Chondrocyte (in vitro differentiated cells): ENCODE measurements at regions not wholly inside any gene's neighbourhood (a gene's known extent, or its start where the extent isn't known, plus 50 kb on each side); places are given as distances from the start of the nearest gene placed in this dataset.

Experiments
- DNase-seq: peaks from one replicate; pipeline ENCODE4 v3.0.0; 2021; ENCODE audit warnings: mixed read lengths, low spot score
- H3K27ac Mint-ChIP-seq: one replicate; pipeline ENCODE4 v1.8.0; 2021; ENCODE audit warnings: mild to moderate bottlenecking, moderate library complexity, mixed read lengths; ENCODE audit not compliant: unreplicated experiment
- H3K27me3 Mint-ChIP-seq: 2 replicates; pipeline ENCODE4 v1.8.0; 2021; ENCODE audit warnings: low read depth, mixed read lengths
- H3K36me3 Mint-ChIP-seq: 2 replicates; pipeline ENCODE4 v1.8.0; 2021; ENCODE audit warnings: low read depth, mixed read lengths
- H3K4me1 Mint-ChIP-seq: 2 replicates; pipeline ENCODE4 v1.8.0; 2021; ENCODE audit warnings: low read depth, mild to moderate bottlenecking, mixed read lengths
- H3K4me3 Mint-ChIP-seq: one replicate; pipeline ENCODE4 v1.8.0; 2021; ENCODE audit warnings: mild to moderate bottlenecking, moderate library complexity, mixed read lengths; ENCODE audit not compliant: unreplicated experiment
- H3K9me3 Mint-ChIP-seq: 2 replicates; pipeline ENCODE4 v1.8.0; 2021; ENCODE audit warnings: low read depth, mixed read lengths
- TF ChIP-seq, protein P1 (sequence below): fragments of 200-600 bp; sonication (generic); IDR thresholded peaks from 2 replicates; pipeline ENCODE4 v1.5.0; 2021; ENCODE audit warnings: antibody characterized with exemption, mild to moderate bottlenecking, moderate library complexity

DNA sequence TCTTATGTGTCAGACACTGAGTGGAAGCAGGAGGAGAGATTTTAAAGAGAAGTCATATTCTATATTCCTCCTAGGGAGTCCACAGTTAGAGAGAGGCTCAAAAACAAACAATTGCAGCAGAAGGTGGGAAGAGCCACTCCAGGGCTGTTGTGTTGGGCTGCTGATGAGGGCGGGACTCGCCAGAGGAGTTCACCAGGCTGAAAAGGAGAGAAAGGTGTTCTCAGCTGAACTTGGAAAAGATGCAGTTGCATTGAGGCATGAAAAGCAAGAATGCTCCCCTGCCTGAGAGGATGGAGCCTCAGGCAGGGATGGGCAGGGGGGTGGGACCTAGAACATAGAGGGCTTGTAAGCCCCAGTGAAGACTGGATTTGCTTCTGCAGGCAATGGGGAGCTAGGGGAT lies 324.2 kb downstream of the CXCL12 start:
- Mint-ChIP-seq H3K36me3 (no peaks in the 10 kb centered on the region), H3K27ac (no peak overlapping the region), H3K4me3 (no peak overlapping the region), H3K27me3 (peaks cover 19% of the 10 kb centered on the region), H3K4me1 (peaks cover 8% of the 10 kb centered on the region), H3K9me3 (no peaks in the 10 kb centered on the region)
- TF ChIP-seq, protein P1, sequence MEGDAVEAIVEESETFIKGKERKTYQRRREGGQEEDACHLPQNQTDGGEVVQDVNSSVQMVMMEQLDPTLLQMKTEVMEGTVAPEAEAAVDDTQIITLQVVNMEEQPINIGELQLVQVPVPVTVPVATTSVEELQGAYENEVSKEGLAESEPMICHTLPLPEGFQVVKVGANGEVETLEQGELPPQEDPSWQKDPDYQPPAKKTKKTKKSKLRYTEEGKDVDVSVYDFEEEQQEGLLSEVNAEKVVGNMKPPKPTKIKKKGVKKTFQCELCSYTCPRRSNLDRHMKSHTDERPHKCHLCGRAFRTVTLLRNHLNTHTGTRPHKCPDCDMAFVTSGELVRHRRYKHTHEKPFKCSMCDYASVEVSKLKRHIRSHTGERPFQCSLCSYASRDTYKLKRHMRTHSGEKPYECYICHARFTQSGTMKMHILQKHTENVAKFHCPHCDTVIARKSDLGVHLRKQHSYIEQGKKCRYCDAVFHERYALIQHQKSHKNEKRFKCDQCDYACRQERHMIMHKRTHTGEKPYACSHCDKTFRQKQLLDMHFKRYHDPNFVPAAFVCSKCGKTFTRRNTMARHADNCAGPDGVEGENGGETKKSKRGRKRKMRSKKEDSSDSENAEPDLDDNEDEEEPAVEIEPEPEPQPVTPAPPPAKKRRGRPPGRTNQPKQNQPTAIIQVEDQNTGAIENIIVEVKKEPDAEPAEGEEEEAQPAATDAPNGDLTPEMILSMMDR, result no peak
- no peak for DNase-seq

DNA sequence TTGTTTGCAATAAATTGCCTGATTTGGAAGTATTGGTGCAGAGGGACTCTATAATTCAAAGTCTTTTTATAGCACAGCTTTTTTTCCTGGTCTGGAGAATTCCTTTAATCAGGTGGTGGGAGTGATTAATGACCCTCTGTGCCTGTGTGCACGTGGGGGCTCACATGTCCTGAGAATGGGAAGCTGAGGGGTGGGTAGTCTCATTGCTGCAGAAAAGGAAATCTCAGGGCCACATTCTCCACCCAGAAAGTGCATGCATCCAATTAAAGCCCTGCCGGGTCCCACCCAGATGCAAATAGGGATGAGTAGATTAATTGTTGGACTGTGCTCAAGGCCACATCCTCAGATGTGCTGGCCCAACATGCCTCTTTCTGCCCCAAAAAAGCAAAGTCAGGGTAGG lies 324.7 kb downstream of the CXCL12 start:
- Mint-ChIP-seq H3K27me3 (peaks cover 19% of the 10 kb centered on the region), H3K4me1 (peaks cover 8% of the 10 kb centered on the region), H3K4me3 (no peak overlapping the region), H3K27ac (no peak overlapping the region), H3K9me3 (no peaks in the 10 kb centered on the region), H3K36me3 (no peaks in the 10 kb centered on the region)
- TF ChIP-seq, protein P1, result no peak
- no peak for DNase-seq

DNA sequence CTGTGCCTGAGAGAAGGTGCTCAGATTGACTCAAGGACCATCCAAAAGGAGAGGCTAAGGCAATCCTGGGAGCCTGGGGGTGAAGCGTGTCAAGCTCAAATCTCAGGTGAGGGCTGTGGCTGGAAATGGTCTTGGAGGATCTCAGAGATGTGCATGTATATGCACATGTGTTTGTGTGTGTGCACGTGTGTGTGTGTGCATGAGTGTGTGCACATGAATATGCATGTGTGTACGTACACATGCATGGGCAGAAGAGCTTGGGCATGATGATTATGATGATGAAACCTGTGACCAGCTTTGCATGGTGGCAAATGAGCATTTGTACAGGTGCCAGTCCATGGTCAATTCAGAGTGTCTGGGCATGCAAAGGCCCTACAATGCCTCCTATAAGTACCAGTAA lies 326.6 kb downstream of the CXCL12 start:
- no peak overlapping the region for H3K27ac Mint-ChIP-seq
- peaks cover 17% of the 10 kb centered on the region for H3K27me3 Mint-ChIP-seq
- H3K4me1 Mint-ChIP-seq, result peaks cover 11% of the 10 kb centered on the region
- no peaks in the 10 kb centered on the region for H3K9me3 Mint-ChIP-seq
- no peaks in the 10 kb centered on the region for H3K36me3 Mint-ChIP-seq
- TF ChIP-seq, protein P1, result no peak
- H3K4me3 Mint-ChIP-seq, result no peak overlapping the region
- DNase-seq, result no peak

DNA sequence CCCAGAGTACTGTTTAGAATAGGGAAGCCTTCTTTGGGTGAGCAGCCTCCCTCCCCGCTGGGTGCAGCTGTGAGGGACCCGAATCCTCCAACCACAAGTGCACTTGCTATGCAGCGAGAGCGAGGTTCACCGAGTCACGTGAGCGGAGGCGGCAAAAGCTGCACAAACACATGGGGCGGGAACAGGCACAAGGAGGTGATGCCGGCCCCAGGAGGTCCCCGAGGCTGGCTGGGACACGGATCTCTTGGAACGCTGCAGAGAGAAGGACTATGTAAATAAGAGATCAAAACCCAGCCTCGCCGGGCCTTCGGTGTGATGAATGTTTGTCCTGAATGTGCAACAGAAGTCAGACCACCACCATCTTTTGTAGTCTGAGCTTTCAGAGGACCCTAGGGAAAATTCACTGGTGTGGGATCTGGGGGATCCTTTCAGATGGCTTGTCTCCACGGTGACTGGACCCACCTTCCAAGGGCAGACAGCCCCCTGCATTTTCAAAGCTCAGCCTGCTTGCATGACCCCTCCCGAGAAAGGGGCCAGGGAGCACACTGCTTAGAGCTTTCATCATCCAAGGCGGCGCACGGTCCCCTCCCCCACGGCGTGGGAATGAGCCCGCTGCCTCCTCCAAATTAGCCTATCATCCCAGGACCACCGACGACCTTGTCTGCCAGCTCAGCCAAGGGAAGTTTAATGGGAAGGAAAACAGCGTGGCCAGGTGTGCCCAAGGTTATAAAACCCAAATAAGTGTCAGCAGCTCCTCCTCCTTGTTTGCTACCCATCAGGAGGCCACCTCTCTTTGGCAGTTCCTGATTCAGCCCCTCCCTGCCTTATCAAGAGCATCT lies 327.7 kb downstream of the CXCL12 start:
- H3K27me3 Mint-ChIP-seq, result peaks cover 17% of the 10 kb centered on the region
- DNase-seq, result no peak
- no peak overlapping the region for H3K4me3 Mint-ChIP-seq
- H3K27ac Mint-ChIP-seq, result no peak overlapping the region
- H3K4me1 Mint-ChIP-seq, result peaks cover 21% of the 10 kb centered on the region
- H3K9me3 Mint-ChIP-seq, result no peaks in the 10 kb centered on the region
- TF ChIP-seq, protein P1, result no peak
- H3K36me3 Mint-ChIP-seq, result no peaks in the 10 kb centered on the region

DNA sequence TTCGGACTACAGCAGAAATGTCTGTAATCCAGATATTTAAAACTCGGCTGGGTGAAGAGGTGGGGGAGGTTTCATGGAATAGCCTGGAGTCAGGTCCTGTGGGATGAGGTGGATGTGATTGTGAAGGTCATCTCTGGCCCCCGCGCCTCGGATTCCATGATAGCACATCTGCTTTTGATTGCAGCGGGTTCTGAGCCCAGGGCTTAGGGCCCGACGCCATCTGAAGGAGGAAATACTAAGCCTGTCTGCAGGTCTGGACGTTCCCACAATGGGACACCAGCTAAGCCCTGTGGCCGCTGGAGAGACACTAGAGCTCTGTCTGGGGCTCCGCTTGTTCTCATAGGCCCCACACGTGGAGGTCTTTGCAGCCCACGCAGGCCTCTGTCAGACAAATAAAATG lies 328.7 kb downstream of the CXCL12 start:
- TF ChIP-seq, protein P1, result no peak
- Mint-ChIP-seq H3K4me3 (no peak overlapping the region), H3K27ac (no peak overlapping the region), H3K4me1 (peaks cover 31% of the 10 kb centered on the region), H3K27me3 (peaks cover 15% of the 10 kb centered on the region), H3K36me3 (no peaks in the 10 kb centered on the region), H3K9me3 (no peaks in the 10 kb centered on the region)
- no peak for DNase-seq
